ENCODE measurements at regions not wholly inside any gene's neighbourhood (a gene's known extent, or its start where the extent isn't known, plus 50 kb on each side); places are given as distances from the start of the nearest gene placed in this dataset.

GRCh38 chr4:66991521-66991920 is 553.8 kb downstream of the CENPC start:
- intact Hi-C loops (cut with micrococcal nuclease) (no loop called here), dilution Hi-C loops (cut with MboI; ENCODE audit: extremely low pct_ligation_motif_present, low sequenced_read_pairs) (no loop called here)
- ChIA-PET POLR2A (no interaction called here), CTCF (no interaction called here)
- Histone ChIP-seq H3K27ac (ENCODE audit: insufficient read depth, low read depth, low read length) (no peak overlapping the region), H3K27me3 (ENCODE audit: control insufficient read depth in 2 of 2, insufficient read depth in 2 of 2, low read length in 2 of 2) (no peaks in the 10 kb centered on the region), H3K36me3 (ENCODE audit: control insufficient read depth in 2 of 2, extremely low read depth in 1 of 2, insufficient read depth in 2 of 2, low read length in 2 of 2) (no peaks in the 10 kb centered on the region), H2AFZ (ENCODE audit: low read depth, low read length) (no peak overlapping the region), H3K4me1 (ENCODE audit: control insufficient read depth, extremely low read depth, insufficient read depth, low read length) (no peaks in the 10 kb centered on the region), H3K9me1 (replicated peaks; ENCODE audit: control insufficient read depth, extremely low read depth, insufficient read depth, low read length) (no peaks in the 10 kb centered on the region), H4K20me1 (replicated peaks; ENCODE audit: control insufficient read depth, extremely low read depth, insufficient read depth, low read length) (no peaks in the 10 kb centered on the region), H3K9me3 (replicated peaks; ENCODE audit: control insufficient read depth, insufficient read depth, low read length) (no peaks in the 10 kb centered on the region), H3K79me2 (ENCODE audit: control insufficient read depth, insufficient read depth, low read length) (no peaks in the 10 kb centered on the region), H3K4me2 (ENCODE audit: insufficient read depth, low read length) (no peak overlapping the region), H3K9ac (replicated peaks; ENCODE audit: extremely low read depth, insufficient read depth, low read length) (no peak overlapping the region), H3K4me3 (replicated peaks in 1 of 3; ENCODE audit: insufficient read depth in 1 of 3, low read depth in 1 of 3, low read length in 3 of 3) (no peak overlapping the region)
- DNase-seq (ENCODE audit: low read depth, low spot score), result no peak
- no TSS peak for BruUV-seq (replicated peaks)
- FAIRE-seq, result no peak
- TF ChIP-seq POLR2AphosphoS5 (IDR thresholded peaks at IDR 0.05; ENCODE audit: insufficient read depth, low read depth, low read length) (no peak), POLR2A (IDR thresholded peaks at IDR 0.05; ENCODE audit: low read depth, low read length) (no peak)

- no peaks in the 10 kb centered on the region for H4K20me1 ChIP-seq (replicated peaks; ENCODE audit: control insufficient read depth, extremely low read depth, insufficient read depth, low read length)
- intact Hi-C loops (cut with micrococcal nuclease) (no loop called here), dilution Hi-C loops (cut with MboI; ENCODE audit: extremely low pct_ligation_motif_present, low sequenced_read_pairs) (no loop called here)
- no peak for FAIRE-seq
- no peaks in the 10 kb centered on the region for H3K4me1 ChIP-seq (ENCODE audit: control insufficient read depth, extremely low read depth, insufficient read depth, low read length)
- H3K9me3 ChIP-seq (replicated peaks; ENCODE audit: control insufficient read depth, insufficient read depth, low read length), result no peaks in the 10 kb centered on the region
- DNase-seq (ENCODE audit: low read depth, low spot score), result no peak
- H3K4me2 ChIP-seq (ENCODE audit: insufficient read depth, low read length), result no peak overlapping the region
- no peak overlapping the region for H3K4me3 ChIP-seq (replicated peaks in 1 of 3; ENCODE audit: insufficient read depth in 1 of 3, low read depth in 1 of 3, low read length in 3 of 3)
- H3K79me2 ChIP-seq (ENCODE audit: control insufficient read depth, insufficient read depth, low read length), result no peaks in the 10 kb centered on the region
- ChIA-PET CTCF (no interaction called here), POLR2A (no interaction called here)
- no peak overlapping the region for H3K9ac ChIP-seq (replicated peaks; ENCODE audit: extremely low read depth, insufficient read depth, low read length)
- no peak for TF ChIP-seq MYC (IDR thresholded peaks at IDR 0.05; ENCODE audit: low read depth, low read length)
- H3K27me3 ChIP-seq (ENCODE audit: control insufficient read depth in 2 of 2, insufficient read depth in 2 of 2, low read length in 2 of 2), result no peaks in the 10 kb centered on the region
- H2AFZ ChIP-seq (ENCODE audit: low read depth, low read length), result no peak overlapping the region
- no peaks in the 10 kb centered on the region for H3K36me3 ChIP-seq (ENCODE audit: control insufficient read depth in 2 of 2, extremely low read depth in 1 of 2, insufficient read depth in 2 of 2, low read length in 2 of 2)
- no peak overlapping the region for H3K27ac ChIP-seq (ENCODE audit: insufficient read depth, low read depth, low read length)
- BruUV-seq (replicated peaks), result no TSS peak
- H3K9me1 ChIP-seq (replicated peaks; ENCODE audit: control insufficient read depth, extremely low read depth, insufficient read depth, low read length), result no peaks in the 10 kb centered on the region
Measured at GRCh38 chr4:66974665-66975064, 570.6 kb downstream of the CENPC start.

Data from endothelial cell of umbilical vein (primary cell).